ENCODE measurements at regions not wholly inside any gene's neighbourhood (a gene's known extent, or its start where the extent isn't known, plus 50 kb on each side); places are given as distances from the start of the nearest gene placed in this dataset.

- Histone ChIP-seq H3K4me3 (no peak overlapping the region), H3K79me2 (ENCODE audit: insufficient read depth) (no peaks in the 10 kb centered on the region), H3K27me3 (replicated peaks; ENCODE audit: insufficient read depth) (no peaks in the 10 kb centered on the region), H3K9me2 (ENCODE audit: insufficient read depth) (no peaks in the 10 kb centered on the region), H3K4me1 (ENCODE audit: insufficient read depth) (no peaks in the 10 kb centered on the region), H2AFZ (no peak overlapping the region), H4K20me1 (ENCODE audit: insufficient read depth) (no peaks in the 10 kb centered on the region), H3F3A (ENCODE audit: insufficient read depth) (no peaks in the 10 kb centered on the region), H3K36me3 (ENCODE audit: low read depth) (no peaks in the 10 kb centered on the region), H3K27ac (no peak overlapping the region), H3K9ac (no peak overlapping the region), H3K4me2 (ENCODE audit: unreplicated experiment) (no peak overlapping the region), H3K9me3 (ENCODE audit: low read depth) (peaks cover 5% of the 10 kb centered on the region)
- DNase-seq = no peak
- 8 to 17% methylated on average over 2 of the region's 2 CpGs for WGBS, 2 experiments (ENCODE audit: low coverage in 1 of 2, low lambda C conversion rate in 2 of 2, missing lambda C conversion rate in 2 of 2)
- TF ChIP-seq EZH2 (IDR thresholded peaks at IDR 0.05; ENCODE audit: insufficient read depth, poor library complexity, severe bottlenecking) (no peak), EZH2phosphoT487 (IDR thresholded peaks at IDR 0.05; ENCODE audit: insufficient read depth, low read depth) (no peak)
- in situ Hi-C loops (cut with MboI) = no loop called here
These were observed 368.8 kb downstream of the ADCYAP1 start for GRCh38 chr18:1273469-1273868.

GRCh38 chr18:1292167-1292566 is 387.5 kb downstream of the ADCYAP1 start:
- TF ChIP-seq EZH2phosphoT487 (IDR thresholded peaks at IDR 0.05; ENCODE audit: insufficient read depth, low read depth) (no peak), EZH2 (IDR thresholded peaks at IDR 0.05; ENCODE audit: insufficient read depth, poor library complexity, severe bottlenecking) (no peak)
- Histone ChIP-seq H4K20me1 (ENCODE audit: insufficient read depth) (no peaks in the 10 kb centered on the region), H3F3A (ENCODE audit: insufficient read depth) (no peaks in the 10 kb centered on the region), H3K9me2 (ENCODE audit: insufficient read depth) (no peaks in the 10 kb centered on the region), H2AFZ (no peak overlapping the region), H3K9ac (no peak overlapping the region), H3K4me2 (ENCODE audit: unreplicated experiment) (no peak overlapping the region), H3K79me2 (ENCODE audit: insufficient read depth) (no peaks in the 10 kb centered on the region), H3K9me3 (ENCODE audit: low read depth) (no peaks in the 10 kb centered on the region), H3K27ac (no peak overlapping the region), H3K4me3 (no peak overlapping the region), H3K36me3 (ENCODE audit: low read depth) (no peaks in the 10 kb centered on the region), H3K27me3 (replicated peaks; ENCODE audit: insufficient read depth) (no peaks in the 10 kb centered on the region), H3K4me1 (ENCODE audit: insufficient read depth) (no peaks in the 10 kb centered on the region)
- in situ Hi-C loops (cut with MboI) = no loop called here
- DNase-seq = no peak

GRCh38 chr18:1294229-1294628 is 389.6 kb downstream of the ADCYAP1 start:
- Histone ChIP-seq H3K4me1 (ENCODE audit: insufficient read depth) (no peaks in the 10 kb centered on the region), H3K9me2 (ENCODE audit: insufficient read depth) (no peaks in the 10 kb centered on the region), H3K79me2 (ENCODE audit: insufficient read depth) (no peaks in the 10 kb centered on the region), H2AFZ (no peak overlapping the region), H3K4me2 (ENCODE audit: unreplicated experiment) (no peak overlapping the region), H3K27ac (no peak overlapping the region), H3F3A (ENCODE audit: insufficient read depth) (no peaks in the 10 kb centered on the region), H3K9me3 (ENCODE audit: low read depth) (no peaks in the 10 kb centered on the region), H3K9ac (no peak overlapping the region), H3K4me3 (no peak overlapping the region), H3K27me3 (replicated peaks; ENCODE audit: insufficient read depth) (no peaks in the 10 kb centered on the region), H4K20me1 (ENCODE audit: insufficient read depth) (no peaks in the 10 kb centered on the region), H3K36me3 (ENCODE audit: low read depth) (no peaks in the 10 kb centered on the region)
- in situ Hi-C loops (cut with MboI) = no loop called here
- WGBS, 2 experiments (ENCODE audit: low coverage in 1 of 2, low lambda C conversion rate in 2 of 2, missing lambda C conversion rate in 2 of 2) = 13 to 18% methylated on average over 4 of the region's 4 CpGs
- TF ChIP-seq EZH2phosphoT487 (IDR thresholded peaks at IDR 0.05; ENCODE audit: insufficient read depth, low read depth) = no peak
- TF ChIP-seq EZH2 (IDR thresholded peaks at IDR 0.05; ENCODE audit: insufficient read depth, poor library complexity, severe bottlenecking) = no peak
- DNase-seq = no peak

GRCh38 chr18:1296237-1296636 is 391.6 kb downstream of the ADCYAP1 start:
- Histone ChIP-seq H3K79me2 (ENCODE audit: insufficient read depth) (no peaks in the 10 kb centered on the region), H3K9me2 (ENCODE audit: insufficient read depth) (no peaks in the 10 kb centered on the region), H3K27me3 (replicated peaks; ENCODE audit: insufficient read depth) (no peaks in the 10 kb centered on the region), H3K4me1 (ENCODE audit: insufficient read depth) (no peaks in the 10 kb centered on the region), H3K4me3 (no peak overlapping the region), H3K4me2 (ENCODE audit: unreplicated experiment) (no peak overlapping the region), H3F3A (ENCODE audit: insufficient read depth) (no peaks in the 10 kb centered on the region), H3K9ac (no peak overlapping the region), H2AFZ (no peak overlapping the region), H3K9me3 (ENCODE audit: low read depth) (no peaks in the 10 kb centered on the region), H3K27ac (no peak overlapping the region), H4K20me1 (ENCODE audit: insufficient read depth) (no peaks in the 10 kb centered on the region), H3K36me3 (ENCODE audit: low read depth) (no peaks in the 10 kb centered on the region)
- TF ChIP-seq EZH2 (IDR thresholded peaks at IDR 0.05; ENCODE audit: insufficient read depth, poor library complexity, severe bottlenecking) (no peak), EZH2phosphoT487 (IDR thresholded peaks at IDR 0.05; ENCODE audit: insufficient read depth, low read depth) (no peak)
- DNase-seq = no peak
- WGBS, 2 experiments (ENCODE audit: low coverage in 1 of 2, low lambda C conversion rate in 2 of 2, missing lambda C conversion rate in 2 of 2) = 12 to 14% methylated on average over 6 of the region's 6 CpGs
- in situ Hi-C loops (cut with MboI) = no loop called here

GRCh38 chr18:1302861-1303260 is 398.2 kb downstream of the ADCYAP1 start:
- Histone ChIP-seq H3K4me1 (ENCODE audit: insufficient read depth) (no peaks in the 10 kb centered on the region), H3K79me2 (ENCODE audit: insufficient read depth) (no peaks in the 10 kb centered on the region), H3K9me3 (ENCODE audit: low read depth) (no peaks in the 10 kb centered on the region), H3K4me2 (ENCODE audit: unreplicated experiment) (no peak overlapping the region), H3F3A (ENCODE audit: insufficient read depth) (no peaks in the 10 kb centered on the region), H2AFZ (no peak overlapping the region), H4K20me1 (ENCODE audit: insufficient read depth) (no peaks in the 10 kb centered on the region), H3K27me3 (replicated peaks; ENCODE audit: insufficient read depth) (no peaks in the 10 kb centered on the region), H3K36me3 (ENCODE audit: low read depth) (no peaks in the 10 kb centered on the region), H3K4me3 (no peak overlapping the region), H3K9ac (no peak overlapping the region), H3K27ac (no peak overlapping the region), H3K9me2 (ENCODE audit: insufficient read depth) (no peaks in the 10 kb centered on the region)
- TF ChIP-seq EZH2phosphoT487 (IDR thresholded peaks at IDR 0.05; ENCODE audit: insufficient read depth, low read depth) (no peak), EZH2 (IDR thresholded peaks at IDR 0.05; ENCODE audit: insufficient read depth, poor library complexity, severe bottlenecking) (no peak)
- DNase-seq = no peak
- in situ Hi-C loops (cut with MboI) = no loop called here
